ENCODE measurements at regions not wholly inside any gene's neighbourhood (a gene's known extent, or its start where the extent isn't known, plus 50 kb on each side); places are given as distances from the start of the nearest gene placed in this dataset.

- H4K8ac ChIP-seq (ENCODE audit: low read depth, low read length), result no peak overlapping the region
- H3K4ac ChIP-seq (ENCODE audit: low read depth, low read length), result no peak overlapping the region
- no peak overlapping the region for H4K12ac ChIP-seq (ENCODE audit: low read depth, low read length)
- H4K91ac ChIP-seq (ENCODE audit: low read depth, low read length), result no peak overlapping the region
- no CpG with 5 or more reads among the region's 7 CpGs for WGBS (ENCODE audit: extremely low coverage, insufficient coverage, insufficient read length)
- no peaks in the 10 kb centered on the region for H3K79me1 ChIP-seq (ENCODE audit: low read length)
- H3K27me3 ChIP-seq (ENCODE audit: insufficient read depth, low read length), result no peaks in the 10 kb centered on the region
- H3K4me1 ChIP-seq (ENCODE audit: control insufficient read depth in 1 of 2, insufficient read depth in 2 of 2, low read length in 2 of 2), result no peaks in the 10 kb centered on the region
- no peak for DNase-seq
- H3K36me3 ChIP-seq (ENCODE audit: control insufficient read depth in 1 of 2, insufficient read depth in 2 of 2, low read length in 2 of 2), result no peaks in the 10 kb centered on the region
- no peak overlapping the region for H2AFZ ChIP-seq (ENCODE audit: insufficient read depth, low read length, poor library complexity)
- H2BK5ac ChIP-seq (ENCODE audit: low read depth, low read length, poor library complexity), result no peak overlapping the region
- H2BK12ac ChIP-seq (ENCODE audit: low read length), result no peak overlapping the region
- no peak overlapping the region for H3K23ac ChIP-seq (ENCODE audit: low read length)
- no peaks in the 10 kb centered on the region for H3K9me3 ChIP-seq (ENCODE audit: insufficient read depth, low read depth, low read length)
- no peak overlapping the region for H3K27ac ChIP-seq (ENCODE audit: low read depth, low read length)
- no peak overlapping the region for H3K9ac ChIP-seq (ENCODE audit: low read length)
- H3K4me2 ChIP-seq (ENCODE audit: low read length), result no peak overlapping the region
- H3K14ac ChIP-seq (ENCODE audit: low read length), result no peak overlapping the region
- H2AK5ac ChIP-seq (ENCODE audit: low read length), result no peak overlapping the region
- no peak overlapping the region for H2BK120ac ChIP-seq (ENCODE audit: insufficient read depth, low read length, poor library complexity)
- H3K4me3 ChIP-seq (ENCODE audit: low read depth, low read length), result no peak overlapping the region
- no peak overlapping the region for H3K18ac ChIP-seq (ENCODE audit: low read length)
- H3K79me2 ChIP-seq (ENCODE audit: control insufficient read depth, insufficient read depth, low read length, poor library complexity), result no peaks in the 10 kb centered on the region
Observed at GRCh38 chr12:66066137-66066928, 64.2 kb downstream of the LLPH start.

GRCh38 chr12:66065641-66066136, 64.9 kb downstream of the LLPH start:
- Histone ChIP-seq H3K27me3 (ENCODE audit: insufficient read depth, low read length) (no peaks in the 10 kb centered on the region), H3K36me3 (ENCODE audit: control insufficient read depth in 1 of 2, insufficient read depth in 2 of 2, low read length in 2 of 2) (no peaks in the 10 kb centered on the region), H3K9me3 (ENCODE audit: insufficient read depth, low read depth, low read length) (no peaks in the 10 kb centered on the region), H3K79me2 (ENCODE audit: control insufficient read depth, insufficient read depth, low read length, poor library complexity) (no peaks in the 10 kb centered on the region), H2AK5ac (ENCODE audit: low read length) (no peak overlapping the region), H3K4me3 (ENCODE audit: low read depth, low read length) (no peak overlapping the region), H2AFZ (ENCODE audit: insufficient read depth, low read length, poor library complexity) (no peak overlapping the region), H3K4me2 (ENCODE audit: low read length) (no peak overlapping the region), H4K12ac (ENCODE audit: low read depth, low read length) (no peak overlapping the region), H3K14ac (ENCODE audit: low read length) (no peak overlapping the region), H3K9ac (ENCODE audit: low read length) (no peak overlapping the region), H4K91ac (ENCODE audit: low read depth, low read length) (no peak overlapping the region), H3K79me1 (ENCODE audit: low read length) (no peaks in the 10 kb centered on the region), H3K4ac (ENCODE audit: low read depth, low read length) (no peak overlapping the region), H3K18ac (ENCODE audit: low read length) (no peak overlapping the region), H3K4me1 (ENCODE audit: control insufficient read depth in 1 of 2, insufficient read depth in 2 of 2, low read length in 2 of 2) (no peaks in the 10 kb centered on the region), H2BK12ac (ENCODE audit: low read length) (no peak overlapping the region), H2BK120ac (ENCODE audit: insufficient read depth, low read length, poor library complexity) (no peak overlapping the region), H2BK5ac (ENCODE audit: low read depth, low read length, poor library complexity) (no peak overlapping the region), H4K8ac (ENCODE audit: low read depth, low read length) (no peak overlapping the region), H3K27ac (ENCODE audit: low read depth, low read length) (no peak overlapping the region), H3K23ac (ENCODE audit: low read length) (no peak overlapping the region)
- DNase-seq, result no peak
- no CpG with 5 or more reads among the region's 3 CpGs for WGBS (ENCODE audit: extremely low coverage, insufficient coverage, insufficient read length)

DNA sequence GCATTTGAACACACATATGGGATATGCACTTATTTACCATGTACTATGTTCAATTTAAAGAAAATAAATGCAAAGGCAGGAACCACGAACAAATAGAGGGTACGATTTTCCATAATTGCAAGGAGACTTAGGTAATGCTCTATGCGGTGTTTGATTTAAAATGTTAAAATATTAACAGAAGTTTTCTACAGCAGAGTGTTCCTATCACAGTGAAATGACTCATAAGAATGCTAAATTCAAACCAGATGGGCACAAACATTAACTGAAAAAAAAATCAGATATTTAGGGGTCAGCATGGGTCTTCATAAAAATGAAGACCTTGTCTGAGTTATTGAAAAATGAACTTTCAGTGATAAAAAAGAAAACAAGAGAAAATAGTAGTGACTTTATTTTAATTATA, 65.4 kb downstream of the LLPH start:
- Histone ChIP-seq H3K14ac (ENCODE audit: low read length) (no peak overlapping the region), H2BK120ac (ENCODE audit: insufficient read depth, low read length, poor library complexity) (no peak overlapping the region), H4K91ac (ENCODE audit: low read depth, low read length) (no peak overlapping the region), H2AFZ (ENCODE audit: insufficient read depth, low read length, poor library complexity) (no peak overlapping the region), H3K36me3 (ENCODE audit: control insufficient read depth in 1 of 2, insufficient read depth in 2 of 2, low read length in 2 of 2) (no peaks in the 10 kb centered on the region), H4K12ac (ENCODE audit: low read depth, low read length) (no peak overlapping the region), H2AK5ac (ENCODE audit: low read length) (no peak overlapping the region), H3K4me2 (ENCODE audit: low read length) (no peak overlapping the region), H3K27me3 (ENCODE audit: insufficient read depth, low read length) (no peaks in the 10 kb centered on the region), H3K27ac (ENCODE audit: low read depth, low read length) (no peak overlapping the region), H3K18ac (ENCODE audit: low read length) (no peak overlapping the region), H3K79me1 (ENCODE audit: low read length) (no peaks in the 10 kb centered on the region), H3K4me1 (ENCODE audit: control insufficient read depth in 1 of 2, insufficient read depth in 2 of 2, low read length in 2 of 2) (no peaks in the 10 kb centered on the region), H3K9me3 (ENCODE audit: insufficient read depth, low read depth, low read length) (no peaks in the 10 kb centered on the region), H3K79me2 (ENCODE audit: control insufficient read depth, insufficient read depth, low read length, poor library complexity) (no peaks in the 10 kb centered on the region), H3K9ac (ENCODE audit: low read length) (no peak overlapping the region), H2BK12ac (ENCODE audit: low read length) (no peak overlapping the region), H3K4ac (ENCODE audit: low read depth, low read length) (no peak overlapping the region), H3K4me3 (ENCODE audit: low read depth, low read length) (no peak overlapping the region), H4K8ac (ENCODE audit: low read depth, low read length) (no peak overlapping the region), H3K23ac (ENCODE audit: low read length) (no peak overlapping the region), H2BK5ac (ENCODE audit: low read depth, low read length, poor library complexity) (no peak overlapping the region)
- DNase-seq, result no peak
- no CpG with 5 or more reads among the region's 3 CpGs for WGBS (ENCODE audit: extremely low coverage, insufficient coverage, insufficient read length)

DNA sequence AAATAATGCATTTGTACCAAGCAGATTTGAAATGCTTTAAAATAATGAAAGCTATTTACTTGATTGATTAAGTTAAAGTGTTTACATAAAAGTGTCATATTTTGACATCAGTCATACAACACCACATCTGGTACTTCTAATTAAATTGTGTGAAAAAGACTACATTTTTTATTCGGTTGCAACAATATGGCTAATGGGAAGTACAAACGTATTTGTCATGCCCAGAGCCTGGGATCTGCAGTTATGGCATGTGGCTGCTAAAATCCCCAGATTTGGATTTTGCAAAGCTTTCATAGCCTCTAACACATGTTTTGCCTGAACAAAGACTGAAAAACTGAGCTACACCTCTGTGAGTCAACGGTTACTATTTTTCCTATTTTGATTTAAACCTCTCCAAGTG, 66.6 kb downstream of the LLPH start:
- DNase-seq, result no peak
- H4K12ac ChIP-seq (ENCODE audit: low read depth, low read length), result no peak overlapping the region
- no peak overlapping the region for H4K8ac ChIP-seq (ENCODE audit: low read depth, low read length)
- no peak overlapping the region for H3K27ac ChIP-seq (ENCODE audit: low read depth, low read length)
- H3K36me3 ChIP-seq (ENCODE audit: control insufficient read depth in 1 of 2, insufficient read depth in 2 of 2, low read length in 2 of 2), result no peaks in the 10 kb centered on the region
- no peaks in the 10 kb centered on the region for H3K79me1 ChIP-seq (ENCODE audit: low read length)
- H2AFZ ChIP-seq (ENCODE audit: insufficient read depth, low read length, poor library complexity), result no peak overlapping the region
- H3K23ac ChIP-seq (ENCODE audit: low read length), result no peak overlapping the region
- no peak overlapping the region for H3K14ac ChIP-seq (ENCODE audit: low read length)
- H3K4ac ChIP-seq (ENCODE audit: low read depth, low read length), result no peak overlapping the region
- no peak overlapping the region for H4K91ac ChIP-seq (ENCODE audit: low read depth, low read length)
- H3K4me2 ChIP-seq (ENCODE audit: low read length), result no peak overlapping the region
- WGBS (ENCODE audit: extremely low coverage, insufficient coverage, insufficient read length), result no CpG with 5 or more reads among the region's 3 CpGs
- no peaks in the 10 kb centered on the region for H3K9me3 ChIP-seq (ENCODE audit: insufficient read depth, low read depth, low read length)
- H3K27me3 ChIP-seq (ENCODE audit: insufficient read depth, low read length), result no peaks in the 10 kb centered on the region
- H3K79me2 ChIP-seq (ENCODE audit: control insufficient read depth, insufficient read depth, low read length, poor library complexity), result no peaks in the 10 kb centered on the region
- no peak overlapping the region for H2BK120ac ChIP-seq (ENCODE audit: insufficient read depth, low read length, poor library complexity)
- H2BK5ac ChIP-seq (ENCODE audit: low read depth, low read length, poor library complexity), result no peak overlapping the region
- no peak overlapping the region for H3K4me3 ChIP-seq (ENCODE audit: low read depth, low read length)
- H3K4me1 ChIP-seq (ENCODE audit: control insufficient read depth in 1 of 2, insufficient read depth in 2 of 2, low read length in 2 of 2), result no peaks in the 10 kb centered on the region
- H3K9ac ChIP-seq (ENCODE audit: low read length), result no peak overlapping the region
- no peak overlapping the region for H2BK12ac ChIP-seq (ENCODE audit: low read length)
- H3K18ac ChIP-seq (ENCODE audit: low read length), result no peak overlapping the region
- no peak overlapping the region for H2AK5ac ChIP-seq (ENCODE audit: low read length)

Data from trophoblast cell (in vitro differentiated cells and primary cell).